ENCODE measurements at regions not wholly inside any gene's neighbourhood (a gene's known extent, or its start where the extent isn't known, plus 50 kb on each side); places are given as distances from the start of the nearest gene placed in this dataset.
"Not testable (repeated sequence)": the region's sequence is repeated elsewhere in the genome, so short reads cannot be mapped to it uniquely, and the experiment has no call there.

DNA sequence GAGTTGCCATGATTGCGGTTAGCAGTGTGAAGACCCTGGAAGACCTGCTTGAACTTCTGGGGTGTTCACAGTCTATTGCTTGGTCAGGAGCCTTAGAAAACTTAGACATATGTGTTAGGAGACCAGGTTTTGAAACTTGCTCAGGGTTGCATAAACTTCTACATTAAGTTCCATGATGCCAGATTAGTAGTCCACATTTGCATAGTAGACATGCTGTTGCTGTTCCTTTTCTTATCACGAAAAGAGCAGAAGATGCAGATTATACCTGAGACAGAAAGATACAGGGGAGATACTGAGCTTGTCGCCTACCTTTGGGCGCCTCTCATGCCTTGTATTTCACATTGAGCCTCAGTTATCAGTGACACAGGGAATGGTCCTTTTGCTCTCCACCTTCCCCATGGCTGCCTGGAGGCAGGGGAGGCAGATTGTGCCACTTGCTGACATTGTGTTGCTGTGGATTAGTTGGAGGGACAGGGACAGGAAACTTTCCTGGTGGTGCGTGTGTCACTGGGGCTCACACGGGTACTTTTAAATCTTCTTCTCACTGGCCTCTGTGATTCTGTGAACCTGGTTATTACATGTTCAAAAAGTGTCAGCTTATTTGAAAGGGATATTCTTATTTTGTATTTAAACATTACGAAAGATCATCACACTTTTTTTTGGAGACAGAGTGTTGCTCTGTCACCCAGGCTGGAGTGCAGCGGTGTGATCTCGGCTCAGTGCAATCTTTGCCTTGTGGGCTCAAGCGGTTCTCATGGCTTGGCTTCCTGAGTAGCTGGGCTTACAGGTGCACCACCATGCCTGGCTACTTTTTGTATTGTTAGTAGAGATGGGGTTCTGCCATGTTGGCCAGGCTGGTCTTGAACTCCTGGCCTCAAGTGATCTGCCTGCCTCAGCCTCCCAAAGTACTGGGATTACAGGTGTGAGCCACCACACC, 82.0 kb downstream of the SRGAP2 start:
- not testable (repeated sequence) for TF ChIP-seq TAF1 (conservative IDR thresholded peaks at IDR 0.05); RAD21 (IDR thresholded peaks at IDR 0.05); YY1 (IDR thresholded peaks at IDR 0.05); GABPA (IDR thresholded peaks at IDR 0.05 in 1 of 2, conservative IDR thresholded peaks at IDR 0.05 in 1 of 2); SP1 (IDR thresholded peaks at IDR 0.05)
- TF ChIP-seq, protein P1, sequence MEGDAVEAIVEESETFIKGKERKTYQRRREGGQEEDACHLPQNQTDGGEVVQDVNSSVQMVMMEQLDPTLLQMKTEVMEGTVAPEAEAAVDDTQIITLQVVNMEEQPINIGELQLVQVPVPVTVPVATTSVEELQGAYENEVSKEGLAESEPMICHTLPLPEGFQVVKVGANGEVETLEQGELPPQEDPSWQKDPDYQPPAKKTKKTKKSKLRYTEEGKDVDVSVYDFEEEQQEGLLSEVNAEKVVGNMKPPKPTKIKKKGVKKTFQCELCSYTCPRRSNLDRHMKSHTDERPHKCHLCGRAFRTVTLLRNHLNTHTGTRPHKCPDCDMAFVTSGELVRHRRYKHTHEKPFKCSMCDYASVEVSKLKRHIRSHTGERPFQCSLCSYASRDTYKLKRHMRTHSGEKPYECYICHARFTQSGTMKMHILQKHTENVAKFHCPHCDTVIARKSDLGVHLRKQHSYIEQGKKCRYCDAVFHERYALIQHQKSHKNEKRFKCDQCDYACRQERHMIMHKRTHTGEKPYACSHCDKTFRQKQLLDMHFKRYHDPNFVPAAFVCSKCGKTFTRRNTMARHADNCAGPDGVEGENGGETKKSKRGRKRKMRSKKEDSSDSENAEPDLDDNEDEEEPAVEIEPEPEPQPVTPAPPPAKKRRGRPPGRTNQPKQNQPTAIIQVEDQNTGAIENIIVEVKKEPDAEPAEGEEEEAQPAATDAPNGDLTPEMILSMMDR (IDR thresholded peaks at IDR 0.05; ENCODE audit: low read depth, low read length, missing input control): not testable (repeated sequence)
- TF ChIP-seq, protein P2, sequence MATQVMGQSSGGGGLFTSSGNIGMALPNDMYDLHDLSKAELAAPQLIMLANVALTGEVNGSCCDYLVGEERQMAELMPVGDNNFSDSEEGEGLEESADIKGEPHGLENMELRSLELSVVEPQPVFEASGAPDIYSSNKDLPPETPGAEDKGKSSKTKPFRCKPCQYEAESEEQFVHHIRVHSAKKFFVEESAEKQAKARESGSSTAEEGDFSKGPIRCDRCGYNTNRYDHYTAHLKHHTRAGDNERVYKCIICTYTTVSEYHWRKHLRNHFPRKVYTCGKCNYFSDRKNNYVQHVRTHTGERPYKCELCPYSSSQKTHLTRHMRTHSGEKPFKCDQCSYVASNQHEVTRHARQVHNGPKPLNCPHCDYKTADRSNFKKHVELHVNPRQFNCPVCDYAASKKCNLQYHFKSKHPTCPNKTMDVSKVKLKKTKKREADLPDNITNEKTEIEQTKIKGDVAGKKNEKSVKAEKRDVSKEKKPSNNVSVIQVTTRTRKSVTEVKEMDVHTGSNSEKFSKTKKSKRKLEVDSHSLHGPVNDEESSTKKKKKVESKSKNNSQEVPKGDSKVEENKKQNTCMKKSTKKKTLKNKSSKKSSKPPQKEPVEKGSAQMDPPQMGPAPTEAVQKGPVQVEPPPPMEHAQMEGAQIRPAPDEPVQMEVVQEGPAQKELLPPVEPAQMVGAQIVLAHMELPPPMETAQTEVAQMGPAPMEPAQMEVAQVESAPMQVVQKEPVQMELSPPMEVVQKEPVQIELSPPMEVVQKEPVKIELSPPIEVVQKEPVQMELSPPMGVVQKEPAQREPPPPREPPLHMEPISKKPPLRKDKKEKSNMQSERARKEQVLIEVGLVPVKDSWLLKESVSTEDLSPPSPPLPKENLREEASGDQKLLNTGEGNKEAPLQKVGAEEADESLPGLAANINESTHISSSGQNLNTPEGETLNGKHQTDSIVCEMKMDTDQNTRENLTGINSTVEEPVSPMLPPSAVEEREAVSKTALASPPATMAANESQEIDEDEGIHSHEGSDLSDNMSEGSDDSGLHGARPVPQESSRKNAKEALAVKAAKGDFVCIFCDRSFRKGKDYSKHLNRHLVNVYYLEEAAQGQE (IDR thresholded peaks at IDR 0.05): not testable (repeated sequence)

All from liver (tissue), 3 donors.